ENCODE measurements at regions not wholly inside any gene's neighbourhood (a gene's known extent, or its start where the extent isn't known, plus 50 kb on each side); places are given as distances from the start of the nearest gene placed in this dataset.
"Not testable (repeated sequence)": the region's sequence is repeated elsewhere in the genome, so short reads cannot be mapped to it uniquely, and the experiment has no call there.

DNA sequence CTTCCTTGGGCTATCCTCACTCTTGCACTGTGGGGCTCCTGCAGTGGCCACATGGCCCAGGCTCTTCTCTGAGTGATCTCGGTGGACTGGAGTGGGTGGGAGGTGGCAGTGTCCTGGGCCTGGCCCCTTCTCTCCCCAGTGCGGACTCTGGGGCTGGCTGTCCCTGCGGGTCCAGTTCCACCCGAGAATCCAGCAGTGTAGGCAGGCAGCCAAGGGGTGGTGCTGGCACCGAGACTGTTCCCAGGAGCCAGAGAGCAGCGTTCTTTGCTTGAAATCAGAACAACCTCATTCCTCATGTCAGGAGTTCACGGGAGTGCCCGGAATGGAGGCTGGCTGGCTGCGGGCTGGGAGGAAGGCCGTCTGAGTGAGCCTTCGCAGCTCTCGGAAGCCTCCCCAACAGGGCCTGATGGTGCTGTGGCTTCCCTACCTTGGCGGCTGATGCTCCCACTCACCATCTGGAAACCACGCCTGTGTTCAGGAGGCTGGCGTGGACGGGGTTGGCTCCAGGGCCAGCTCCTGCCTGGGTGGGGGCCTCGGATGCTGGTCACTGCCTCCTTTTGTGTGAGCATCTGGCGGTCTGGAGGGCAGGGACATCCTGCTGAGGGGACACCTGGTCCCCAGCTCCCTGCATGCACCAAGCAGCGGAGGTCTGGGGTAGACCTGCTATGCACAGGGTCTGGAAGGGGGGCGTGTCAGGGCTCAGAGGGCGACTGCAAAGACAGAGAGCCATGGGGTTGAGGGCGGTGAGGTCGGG lies 238.9 kb downstream of the TMEM121 start:
- TF ChIP-seq, protein P1, sequence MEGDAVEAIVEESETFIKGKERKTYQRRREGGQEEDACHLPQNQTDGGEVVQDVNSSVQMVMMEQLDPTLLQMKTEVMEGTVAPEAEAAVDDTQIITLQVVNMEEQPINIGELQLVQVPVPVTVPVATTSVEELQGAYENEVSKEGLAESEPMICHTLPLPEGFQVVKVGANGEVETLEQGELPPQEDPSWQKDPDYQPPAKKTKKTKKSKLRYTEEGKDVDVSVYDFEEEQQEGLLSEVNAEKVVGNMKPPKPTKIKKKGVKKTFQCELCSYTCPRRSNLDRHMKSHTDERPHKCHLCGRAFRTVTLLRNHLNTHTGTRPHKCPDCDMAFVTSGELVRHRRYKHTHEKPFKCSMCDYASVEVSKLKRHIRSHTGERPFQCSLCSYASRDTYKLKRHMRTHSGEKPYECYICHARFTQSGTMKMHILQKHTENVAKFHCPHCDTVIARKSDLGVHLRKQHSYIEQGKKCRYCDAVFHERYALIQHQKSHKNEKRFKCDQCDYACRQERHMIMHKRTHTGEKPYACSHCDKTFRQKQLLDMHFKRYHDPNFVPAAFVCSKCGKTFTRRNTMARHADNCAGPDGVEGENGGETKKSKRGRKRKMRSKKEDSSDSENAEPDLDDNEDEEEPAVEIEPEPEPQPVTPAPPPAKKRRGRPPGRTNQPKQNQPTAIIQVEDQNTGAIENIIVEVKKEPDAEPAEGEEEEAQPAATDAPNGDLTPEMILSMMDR (IDR thresholded peaks at IDR 0.05), result not testable (repeated sequence)
- TF ChIP-seq EZH2 (IDR thresholded peaks at IDR 0.05; ENCODE audit: borderline replicate concordance, insufficient read depth, low read depth, low read length, poor library complexity, severe bottlenecking), result not testable (repeated sequence)
